Kidney epithelial cell (primary cell): ENCODE measurements at regions not wholly inside any gene's neighbourhood (a gene's known extent, or its start where the extent isn't known, plus 50 kb on each side); places are given as distances from the start of the nearest gene placed in this dataset.

Experiments used
- DNase-seq: peaks from one replicate; pipeline ENCODE4 v3.0.0-alpha.2; 2010; ENCODE audit warnings: low read depth
- H3K27me3 ChIP-seq: 2 replicates; pipeline ENCODE4 v1.6.0; 2011; ENCODE audit warnings: low read length; ENCODE audit not compliant: control insufficient read depth, insufficient read depth
- H3K36me3 ChIP-seq: 2 replicates; pipeline ENCODE4 v1.5.1; 2011; ENCODE audit warnings: low read length; ENCODE audit not compliant: control insufficient read depth, insufficient read depth
- H3K4me3 ChIP-seq: 2 replicates; pipeline ENCODE4 v1.5.1; 2011; ENCODE audit warnings: low read depth, mild to moderate bottlenecking, control low read depth, low read length
- TF ChIP-seq, protein P1 (sequence below): IDR thresholded peaks from 2 replicates; pipeline ENCODE4 v1.5.1; 2011; ENCODE audit warnings: mild to moderate bottlenecking, moderate library complexity, low read length, control low read depth, inconsistent platforms; ENCODE audit not compliant: insufficient read depth, poor library complexity, severe bottlenecking

DNA sequence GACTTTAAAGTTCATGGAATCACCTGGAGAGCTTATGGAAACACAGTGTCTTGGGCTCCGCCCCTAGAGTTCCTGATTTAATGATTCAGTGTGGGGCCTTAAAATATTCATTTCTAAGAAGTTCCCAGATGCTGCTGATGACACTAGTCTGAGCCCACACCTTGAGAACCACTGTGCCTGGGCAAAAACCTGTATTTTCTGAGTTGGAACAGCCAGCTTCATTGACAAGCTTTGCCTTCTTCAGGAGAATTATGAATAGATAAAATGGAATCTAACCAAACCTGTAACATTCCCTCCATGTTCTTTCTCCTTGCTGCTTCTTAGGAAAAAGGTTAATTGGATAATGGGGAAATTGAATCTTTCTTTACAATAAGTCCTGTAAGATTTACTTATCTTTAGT, 490.7 kb downstream of the DIPK2A start:
- Histone ChIP-seq H3K27me3 (no peaks in the 10 kb centered on the region), H3K36me3 (no peaks in the 10 kb centered on the region), H3K4me3 (no peak overlapping the region)
- no peak for DNase-seq
- TF ChIP-seq, protein P1, sequence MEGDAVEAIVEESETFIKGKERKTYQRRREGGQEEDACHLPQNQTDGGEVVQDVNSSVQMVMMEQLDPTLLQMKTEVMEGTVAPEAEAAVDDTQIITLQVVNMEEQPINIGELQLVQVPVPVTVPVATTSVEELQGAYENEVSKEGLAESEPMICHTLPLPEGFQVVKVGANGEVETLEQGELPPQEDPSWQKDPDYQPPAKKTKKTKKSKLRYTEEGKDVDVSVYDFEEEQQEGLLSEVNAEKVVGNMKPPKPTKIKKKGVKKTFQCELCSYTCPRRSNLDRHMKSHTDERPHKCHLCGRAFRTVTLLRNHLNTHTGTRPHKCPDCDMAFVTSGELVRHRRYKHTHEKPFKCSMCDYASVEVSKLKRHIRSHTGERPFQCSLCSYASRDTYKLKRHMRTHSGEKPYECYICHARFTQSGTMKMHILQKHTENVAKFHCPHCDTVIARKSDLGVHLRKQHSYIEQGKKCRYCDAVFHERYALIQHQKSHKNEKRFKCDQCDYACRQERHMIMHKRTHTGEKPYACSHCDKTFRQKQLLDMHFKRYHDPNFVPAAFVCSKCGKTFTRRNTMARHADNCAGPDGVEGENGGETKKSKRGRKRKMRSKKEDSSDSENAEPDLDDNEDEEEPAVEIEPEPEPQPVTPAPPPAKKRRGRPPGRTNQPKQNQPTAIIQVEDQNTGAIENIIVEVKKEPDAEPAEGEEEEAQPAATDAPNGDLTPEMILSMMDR = no peak

DNA sequence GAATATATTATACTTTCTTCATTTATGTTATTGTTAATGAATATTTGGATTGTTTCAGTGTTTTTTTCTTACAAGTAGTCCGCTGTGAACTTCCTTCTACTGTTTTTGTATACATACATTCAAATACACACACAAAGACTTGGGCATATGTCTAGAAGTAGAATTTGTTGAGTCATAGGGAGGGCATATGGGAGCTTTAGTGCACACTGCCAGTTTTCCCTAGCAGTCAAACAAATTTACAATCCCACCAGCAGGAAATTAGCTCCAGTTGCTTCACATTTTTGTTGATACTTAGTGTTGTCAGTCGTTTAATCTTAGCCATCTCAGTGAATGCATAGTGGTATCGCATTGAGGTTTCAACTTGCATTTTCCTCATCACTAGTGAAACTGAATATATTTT, 492.3 kb downstream of the DIPK2A start:
- H3K4me3 ChIP-seq = no peak overlapping the region
- TF ChIP-seq, protein P1 = no peak
- no peaks in the 10 kb centered on the region for H3K36me3 ChIP-seq
- H3K27me3 ChIP-seq = no peaks in the 10 kb centered on the region
- no peak for DNase-seq

DNA sequence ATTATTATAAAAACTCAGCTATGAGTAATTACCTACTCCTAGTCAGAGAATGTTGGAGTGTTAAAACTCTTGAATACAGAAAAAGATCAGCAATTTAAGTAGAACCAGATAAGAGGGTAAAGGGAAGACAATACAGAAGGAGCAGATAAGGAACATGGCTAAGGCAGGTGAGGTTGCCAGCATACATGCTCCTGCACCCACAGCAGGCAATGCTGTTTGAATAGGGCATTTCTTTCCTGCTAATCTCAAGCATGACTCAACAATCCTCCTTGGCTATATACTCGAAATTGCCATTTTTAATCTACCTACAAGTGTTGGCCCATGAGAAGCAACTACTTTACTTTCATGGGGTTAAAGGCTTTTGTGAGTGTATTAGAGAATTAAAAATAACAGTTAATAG, 494.5 kb downstream of the DIPK2A start:
- Histone ChIP-seq H3K36me3 (no peaks in the 10 kb centered on the region), H3K4me3 (no peak overlapping the region), H3K27me3 (no peaks in the 10 kb centered on the region)
- TF ChIP-seq, protein P1 = no peak
- no peak for DNase-seq

DNA sequence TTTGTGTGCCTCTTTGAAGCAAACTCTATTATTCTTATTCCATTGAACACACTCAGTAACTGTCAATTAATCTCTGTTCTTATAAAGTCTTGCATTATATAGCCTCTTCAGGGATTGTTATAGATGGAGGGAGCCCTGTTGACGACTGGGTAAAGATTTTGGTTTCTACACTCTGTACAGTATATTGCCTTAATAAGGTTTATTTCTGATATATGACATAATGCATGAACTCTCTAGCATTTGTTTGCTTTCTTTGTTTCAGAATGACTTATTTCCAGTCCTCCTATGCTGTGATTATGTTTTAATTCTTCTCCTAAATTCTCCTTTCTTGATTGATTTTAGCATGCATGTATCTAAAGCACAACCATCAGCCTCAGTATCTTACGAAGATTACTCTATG, 494.9 kb downstream of the DIPK2A start:
- TF ChIP-seq, protein P1 = no peak
- no peak for DNase-seq
- no peaks in the 10 kb centered on the region for H3K36me3 ChIP-seq

DNA sequence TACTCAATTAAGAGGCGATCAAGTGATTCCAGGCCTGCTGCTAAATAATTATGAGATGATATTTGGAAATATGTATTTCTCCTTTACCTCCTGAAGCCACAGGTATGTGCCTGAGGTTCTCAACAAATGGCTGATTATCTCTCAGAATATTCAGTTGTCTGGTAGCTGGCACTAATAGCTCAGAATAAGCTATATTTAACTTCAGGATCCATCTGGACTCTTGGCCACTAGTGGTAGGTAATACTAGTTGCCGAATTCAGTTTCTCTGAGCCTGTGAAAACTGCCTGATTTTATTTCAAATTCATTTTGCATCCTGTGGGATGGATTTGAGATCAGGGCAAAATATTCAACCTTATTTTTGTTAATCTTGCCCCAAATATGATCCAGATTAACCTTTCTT, 499.0 kb downstream of the DIPK2A start:
- H3K36me3 ChIP-seq = no peaks in the 10 kb centered on the region
- H3K27me3 ChIP-seq = no peaks in the 10 kb centered on the region
- TF ChIP-seq, protein P1 = no peak
- no peak for DNase-seq
- no peak overlapping the region for H3K4me3 ChIP-seq

More for the DNA sequence above, 494.9 kb downstream of the DIPK2A start:
- Histone ChIP-seq H3K4me3 (no peak overlapping the region), H3K27me3 (no peaks in the 10 kb centered on the region)

DNA sequence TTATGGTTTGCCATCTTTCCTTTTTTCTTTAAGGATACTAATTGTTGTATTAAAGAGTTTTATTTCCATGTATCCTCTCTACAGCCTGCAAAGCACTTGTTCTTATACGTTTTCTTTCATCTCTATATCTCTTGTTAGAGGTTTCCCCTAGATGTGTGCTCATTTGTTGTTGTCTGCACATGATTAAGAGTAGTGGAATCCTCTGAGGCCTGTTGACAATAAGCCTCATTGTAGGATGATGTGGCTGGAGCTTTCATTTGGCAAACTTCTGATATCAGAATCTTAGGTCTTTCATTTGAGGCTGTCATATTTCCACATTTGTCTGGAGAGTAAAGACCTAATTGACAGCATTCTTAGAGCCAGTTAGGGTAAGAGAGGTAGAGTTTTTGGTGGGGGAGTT, 506.0 kb downstream of the DIPK2A start:
- TF ChIP-seq, protein P1 = no peak

More for the DNA sequence above, 506.0 kb downstream of the DIPK2A start:
- Histone ChIP-seq H3K36me3 (no peaks in the 10 kb centered on the region), H3K4me3 (no peak overlapping the region), H3K27me3 (no peaks in the 10 kb centered on the region)
- DNase-seq = no peak
